GM12878 (cell line): ENCODE measurements at regions not wholly inside any gene's neighbourhood (a gene's known extent, or its start where the extent isn't known, plus 50 kb on each side); places are given as distances from the start of the nearest gene placed in this dataset.

Experiments
- BACH1 ChIP-seq: fragments of 450-650 bp; IDR thresholded peaks from 2 replicates; pipeline ENCODE4 v1.6.1; 2017; ENCODE audit warnings: mild to moderate bottlenecking, borderline replicate concordance
- BHLHE40 ChIP-seq, 2 experiments: fragments of 450-650 bp in 1 of 2; IDR thresholded peaks; 2 replicates each; pipeline ENCODE4 v1.6.1; 2011 to 2017; ENCODE audit warnings: low read depth in 2 of 2, borderline replicate concordance in 1 of 2, improper control_type of control experiment in 1 of 2, low read length in 1 of 2, mild to moderate bottlenecking in 1 of 2
- CEBPB ChIP-seq, 2 experiments: fragments of 150-350 bp in 1 of 2; IDR thresholded peaks; 2 replicates each; pipeline ENCODE4 v1.6.1; 2012 to 2014; ENCODE audit warnings: low read depth in 2 of 2, low read length in 2 of 2, borderline replicate concordance in 1 of 2, inconsistent platforms in 1 of 2
- CHD1 ChIP-seq: IDR thresholded peaks from 2 replicates; pipeline ENCODE4 v1.6.1; 2012; ENCODE audit warnings: low read depth, low read length, improper control_type of control experiment
- CTCF ChIP-seq, 3 experiments: IDR thresholded peaks in 2 of 3; conservative IDR thresholded peaks in 1 of 3; 2 replicates each; pipeline ENCODE4 v1.5.1; 2011; ENCODE audit warnings: low read depth in 3 of 3, low read length in 3 of 3, mild to moderate bottlenecking in 3 of 3, control low read depth in 2 of 3, moderate library complexity in 2 of 3, inconsistent platforms in 1 of 3, mixed read lengths in 1 of 3; ENCODE audit not compliant: control insufficient read depth in 2 of 3, insufficient read depth in 1 of 3; ENCODE audit errors: extremely low read depth in 1 of 3
- EGR1 ChIP-seq, 2 experiments: IDR thresholded peaks; 1 replicate in 1 of 2; 2 replicates in 1 of 2; pipeline ENCODE4 v1.6.1; 2011 to 2012; ENCODE audit warnings: low read depth in 2 of 2, low read length in 2 of 2, borderline replicate concordance in 1 of 2, mild to moderate bottlenecking in 1 of 2, moderate library complexity in 1 of 2
- NBN ChIP-seq: fragments of 450-650 bp; IDR thresholded peaks from 2 replicates; pipeline ENCODE4 v1.6.1; 2016
- POLR2A ChIP-seq: IDR thresholded peaks from 2 replicates; pipeline ENCODE4 v1.6.1; 2011; ENCODE audit warnings: low read depth, mild to moderate bottlenecking, low read length
- POLR2AphosphoS5 ChIP-seq: IDR thresholded peaks from 2 replicates; pipeline ENCODE4 v1.6.1; 2011; ENCODE audit warnings: mild to moderate bottlenecking, low read length, inconsistent platforms
- POU2F2 ChIP-seq: IDR thresholded peaks from 3 replicates; pipeline ENCODE4 v1.6.1; 2011; ENCODE audit warnings: low read depth, mild to moderate bottlenecking, low read length, borderline replicate concordance
- RELA ChIP-seq: fragments of 450-650 bp; IDR thresholded peaks from 2 replicates; pipeline ENCODE4 v1.8.0; 2014; ENCODE audit warnings: borderline replicate concordance; ENCODE audit not compliant: partially characterized antibody
- SUZ12 ChIP-seq: fragments of 200-600 bp; sonication (generic); IDR thresholded peaks from one replicate; pipeline ENCODE4 v1.6.1; 2018; ENCODE audit warnings: antibody characterized with exemption, mild to moderate bottlenecking; ENCODE audit not compliant: unreplicated experiment
- WRNIP1 ChIP-seq: IDR thresholded peaks from 2 replicates; pipeline ENCODE4 v1.6.1; 2011; ENCODE audit warnings: low read depth, low read length, improper control_type of control experiment, borderline replicate concordance
- ZNF24 ChIP-seq: fragments of 450-650 bp; IDR thresholded peaks from 2 replicates; pipeline ENCODE4 v1.6.1; 2017; ENCODE audit warnings: antibody characterized with exemption, mild to moderate bottlenecking

DNA sequence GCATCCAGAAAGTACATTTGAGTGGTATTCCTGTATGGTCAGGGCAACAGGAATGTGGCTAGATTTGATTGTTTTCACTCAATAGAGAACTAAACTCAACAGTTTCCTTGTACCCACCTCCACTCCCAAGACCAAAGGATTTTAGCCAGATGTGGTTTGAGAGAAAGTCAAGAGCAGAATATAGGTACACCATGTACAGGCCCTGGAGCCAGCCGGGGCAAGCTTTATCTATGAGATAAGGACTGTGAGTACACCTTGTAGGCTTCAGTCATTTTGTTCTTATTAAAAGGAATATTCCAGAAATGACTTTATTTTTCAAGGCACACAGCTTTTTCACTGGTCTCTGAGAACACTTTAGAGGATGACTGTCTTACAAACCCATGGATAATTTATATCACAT lies 192.4 kb upstream of the JUN start:
- TF ChIP-seq CTCF (IDR thresholded peaks at IDR 0.05 in 2 of 3, conservative IDR thresholded peaks at IDR 0.05 in 1 of 3; ENCODE audit: control insufficient read depth in 2 of 3, extremely low read depth in 1 of 3, insufficient read depth in 1 of 3, low read depth in 3 of 3, low read length in 3 of 3), result no peak
- TF ChIP-seq CEBPB (IDR thresholded peaks at IDR 0.05; ENCODE audit: borderline replicate concordance in 1 of 2, low read depth in 2 of 2, low read length in 2 of 2), result no peak
- no peak for TF ChIP-seq WRNIP1
- TF ChIP-seq POLR2A, result no peak
- no peak for TF ChIP-seq EGR1 (IDR thresholded peaks at IDR 0.05; ENCODE audit: borderline replicate concordance in 1 of 2, low read depth in 2 of 2, low read length in 2 of 2)
- no peak for TF ChIP-seq BHLHE40 (IDR thresholded peaks at IDR 0.05; ENCODE audit: borderline replicate concordance in 1 of 2, low read depth in 2 of 2, low read length in 1 of 2)
- no peak for TF ChIP-seq RELA
- no peak for TF ChIP-seq BACH1
- no peak for TF ChIP-seq SUZ12
- no peak for TF ChIP-seq NBN
- no peak for TF ChIP-seq CHD1
- no peak for TF ChIP-seq POLR2AphosphoS5
- TF ChIP-seq POU2F2, result no peak
- no peak for TF ChIP-seq ZNF24
